HEK293 (cell line): ENCODE measurements at regions not wholly inside any gene's neighbourhood (a gene's known extent, or its start where the extent isn't known, plus 50 kb on each side); places are given as distances from the start of the nearest gene placed in this dataset.

Source experiments
- CTCF ChIP-seq: fragments of 450-650 bp; formaldehyde crosslinking; IDR thresholded peaks from 2 replicates; pipeline ENCODE4 v1.5.1; 2016; ENCODE audit warnings: missing biosample characterization, missing genetic modification characterization
- GLI2 ChIP-seq: fragments of 450-650 bp; formaldehyde crosslinking; IDR thresholded peaks from 2 replicates; pipeline ENCODE4; 2017; ENCODE audit warnings: missing biosample characterization, missing genetic modification characterization, low read depth, borderline replicate concordance
- ZBTB10 ChIP-seq: fragments of 450-650 bp; formaldehyde crosslinking; IDR thresholded peaks from 2 replicates; pipeline ENCODE4 v1.5.1; 2016; ENCODE audit warnings: missing biosample characterization, missing genetic modification characterization
- ZBTB49 ChIP-seq: fragments of 450-650 bp; formaldehyde crosslinking; IDR thresholded peaks from 2 replicates; pipeline ENCODE4 v1.5.1; 2016; ENCODE audit warnings: missing biosample characterization, missing genetic modification characterization, low read depth
- ZNF133 ChIP-seq: fragments of 450-650 bp; formaldehyde crosslinking; IDR thresholded peaks from 2 replicates; pipeline ENCODE4 v1.5.1; 2016; ENCODE audit warnings: missing biosample characterization, missing genetic modification characterization
- ZNF174 ChIP-seq: fragments of 450-650 bp; formaldehyde crosslinking; IDR thresholded peaks from 2 replicates; pipeline ENCODE4 v1.5.0; 2017; ENCODE audit warnings: missing biosample characterization, mild to moderate bottlenecking, missing genetic modification characterization
- ZNF23 ChIP-seq: fragments of 450-650 bp; formaldehyde crosslinking; IDR thresholded peaks from 2 replicates; pipeline ENCODE4 v1.5.1; 2016; ENCODE audit warnings: missing biosample characterization, missing genetic modification characterization, borderline replicate concordance
- ZNF24 ChIP-seq: fragments of 450-650 bp; formaldehyde crosslinking; IDR thresholded peaks from 2 replicates; pipeline ENCODE4 v1.5.1; 2016; ENCODE audit warnings: missing biosample characterization, missing genetic modification characterization
- ZNF302 ChIP-seq: fragments of 450-650 bp; formaldehyde crosslinking; IDR thresholded peaks from 2 replicates; pipeline ENCODE4 v1.5.1; 2016; ENCODE audit warnings: missing biosample characterization, missing genetic modification characterization, low read depth
- ZNF311 ChIP-seq: fragments of 450-650 bp; formaldehyde crosslinking; IDR thresholded peaks from 2 replicates; pipeline ENCODE4 v1.5.1; 2017; ENCODE audit warnings: missing biosample characterization, missing genetic modification characterization, borderline replicate concordance
- ZNF560 ChIP-seq: fragments of 450-650 bp; formaldehyde crosslinking; IDR thresholded peaks from 2 replicates; pipeline ENCODE4 v1.5.1; 2017; ENCODE audit warnings: missing biosample characterization, missing genetic modification characterization, borderline replicate concordance
- ZNF580 ChIP-seq: fragments of 450-650 bp; formaldehyde crosslinking; IDR thresholded peaks from 2 replicates; pipeline ENCODE4 v1.5.1; 2016; ENCODE audit warnings: missing biosample characterization, missing genetic modification characterization
- ZNF747 ChIP-seq: fragments of 450-650 bp; formaldehyde crosslinking; IDR thresholded peaks from 2 replicates; pipeline ENCODE4 v1.5.1; 2016; ENCODE audit warnings: missing biosample characterization, missing genetic modification characterization

GRCh38 chr13:99133230-99133629, 67.4 kb upstream of the UBAC2 start:
- TF ChIP-seq ZNF133 (tag by site-specific recombination) (no peak), ZNF23 (no peak), CTCF (no peak), ZNF311 (tag by site-specific recombination) (no peak), ZNF174 (no peak), ZNF302 (tag by site-specific recombination) (no peak), ZNF560 (tag by site-specific recombination) (no peak), ZBTB10 (tag by site-specific recombination) (no peak), GLI2 (tag by site-specific recombination) (no peak), ZNF747 (tag by site-specific recombination) (no peak), ZNF24 (tag by site-specific recombination) (no peak), ZNF580 (no peak), ZBTB49 (tag by site-specific recombination) (no peak)
